NCI-H226 (cell line): ENCODE measurements at regions not wholly inside any gene's neighbourhood (a gene's known extent, or its start where the extent isn't known, plus 50 kb on each side); places are given as distances from the start of the nearest gene placed in this dataset.
"Not testable (repeated sequence)": the region's sequence is repeated elsewhere in the genome, so short reads cannot be mapped to it uniquely, and the experiment has no call there.

Source experiments
- DNase-seq: peaks from one replicate; pipeline ENCODE4 v3.0.0-alpha.2; 2015

GRCh38 chr19:5290336-5291262 lies 50.0 kb downstream of the PTPRS start:
- no peak for DNase-seq

GRCh38 chr19:5289060-5289990 lies 51.3 kb downstream of the PTPRS start:
- DNase-seq: no peak

DNA sequence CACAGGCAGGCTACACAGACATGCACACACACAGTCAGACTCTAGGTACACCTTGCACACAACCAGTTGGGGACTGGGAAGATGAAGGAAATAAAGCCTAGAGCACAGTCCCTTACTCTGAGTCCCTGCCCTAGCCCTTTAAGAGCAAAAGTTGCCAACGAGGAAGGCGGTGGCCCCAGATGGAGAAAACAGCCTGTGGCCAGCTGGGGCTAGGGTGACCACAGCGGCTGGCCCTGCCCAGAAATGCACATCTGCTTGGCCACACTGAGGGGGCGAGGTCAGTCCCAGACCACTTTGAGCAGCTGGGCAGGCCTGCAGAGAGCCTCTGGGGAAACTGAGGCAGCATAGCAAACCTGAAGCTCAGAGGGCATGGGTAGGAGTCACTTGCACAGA lies 52.3 kb downstream of the PTPRS start:
- no peak for DNase-seq

- no peak for DNase-seq
Measured at GRCh38 chr19:5287066-5287465, 53.5 kb downstream of the PTPRS start.

DNA sequence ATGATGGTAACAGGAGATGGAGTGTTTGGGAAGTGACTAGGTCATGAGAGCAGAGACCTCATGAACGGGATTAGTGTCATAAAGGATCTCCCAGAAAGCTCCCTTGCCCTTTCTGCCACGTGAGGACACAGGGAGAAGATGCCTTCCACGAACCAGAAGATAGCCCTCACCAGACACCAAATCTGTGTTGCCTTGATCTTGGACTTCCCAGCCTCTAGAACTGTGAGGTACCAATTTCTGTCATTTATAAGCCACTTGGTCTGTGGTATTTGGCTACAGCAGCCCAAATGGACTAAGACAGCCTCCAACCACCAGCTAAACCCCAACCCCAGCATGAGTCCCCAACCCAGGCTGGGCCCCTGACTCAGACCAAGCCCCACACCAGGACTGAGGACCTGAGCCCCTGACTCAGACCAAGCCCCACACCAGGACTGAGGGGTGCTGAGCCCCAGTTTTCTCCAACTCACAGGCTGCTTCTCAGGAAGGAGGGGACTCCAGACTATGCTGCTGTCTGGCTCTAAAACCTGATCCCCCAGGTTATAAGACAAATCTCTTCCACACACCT lies 54.1 kb downstream of the PTPRS start:
- no peak for DNase-seq

DNA sequence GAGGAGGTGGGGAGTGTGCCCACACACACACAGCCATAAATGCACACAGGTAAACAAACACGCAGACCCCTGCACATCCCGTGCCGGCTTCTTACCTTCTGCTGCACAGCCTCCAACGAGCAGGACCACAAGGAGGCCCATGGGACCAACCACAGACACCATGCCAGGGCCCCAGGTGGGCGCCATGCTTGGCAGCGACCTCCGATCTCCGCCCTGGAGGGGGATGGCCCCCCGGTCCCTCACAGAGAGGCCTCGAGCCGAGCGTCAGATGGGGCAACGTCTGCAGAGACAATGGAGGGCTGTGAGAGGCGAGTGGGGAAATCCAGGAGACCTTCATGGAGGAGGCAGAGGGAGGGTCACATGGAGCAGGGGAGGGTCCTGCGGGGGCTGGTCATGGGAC lies 54.7 kb downstream of the PTPRS start:
- no peak for DNase-seq

DNA sequence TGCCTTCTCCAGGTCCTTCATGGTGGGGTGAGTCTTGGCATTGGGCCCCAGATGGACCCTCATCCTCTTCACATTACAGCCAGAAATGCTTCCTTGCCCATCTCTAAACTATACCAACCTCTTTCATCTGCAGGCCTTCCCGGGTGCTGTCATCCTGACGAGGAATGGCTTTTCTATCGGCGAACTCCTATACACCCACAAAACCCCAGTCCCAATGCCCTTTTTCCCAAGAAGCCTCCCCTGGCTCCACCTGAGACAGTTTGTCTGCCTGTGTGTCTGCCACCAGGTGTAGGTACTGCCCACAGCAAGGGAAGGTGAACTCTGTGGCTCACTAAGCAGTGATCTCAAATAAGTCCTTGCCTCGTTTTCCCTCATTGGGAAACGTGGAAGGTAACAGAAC lies 55.3 kb downstream of the PTPRS start:
- DNase-seq: no peak

DNA sequence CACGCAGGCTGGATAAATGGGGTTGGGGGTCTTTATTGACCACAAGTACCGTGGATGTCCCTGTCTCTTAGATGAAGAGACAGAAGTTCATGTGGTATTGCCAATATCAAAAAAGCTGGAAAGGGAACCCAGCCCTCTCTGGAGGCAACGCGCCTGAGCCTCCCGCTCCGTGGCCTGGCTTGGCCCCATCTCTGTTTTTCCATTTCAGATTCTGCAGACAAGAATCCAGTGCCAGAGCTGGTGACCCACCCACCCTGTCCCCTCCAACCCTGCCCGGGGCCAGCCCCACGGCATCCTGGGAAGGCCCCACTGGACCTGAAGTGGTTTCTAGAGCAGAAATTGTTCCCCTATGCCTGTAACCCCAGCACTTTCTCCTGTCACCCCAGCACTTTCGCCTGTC lies 57.7 kb downstream of the PTPRS start:
- no peak for DNase-seq

DNA sequence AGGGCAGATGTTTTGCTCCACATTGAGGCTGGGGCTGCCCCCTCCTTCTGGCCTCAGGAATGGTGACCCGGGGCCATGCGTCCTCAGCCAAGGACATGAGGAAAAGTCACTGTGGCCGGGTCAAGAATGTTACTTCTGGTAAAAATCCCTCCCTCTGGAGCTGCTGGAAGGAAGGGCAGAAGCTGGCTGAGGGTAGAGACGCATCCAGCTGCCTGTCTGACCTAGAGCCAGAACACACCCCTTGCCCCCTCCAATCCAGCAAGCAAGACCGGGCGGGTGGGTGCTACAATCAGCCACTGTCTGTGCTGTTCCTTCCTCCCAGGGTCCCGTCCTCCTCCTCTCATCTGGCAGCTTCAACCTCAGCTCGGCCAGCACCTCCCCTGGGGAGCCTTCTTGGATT lies 59.0 kb downstream of the PTPRS start:
- DNase-seq: no peak

- DNase-seq: not testable (repeated sequence)
Measured at GRCh38 chr19:5275668-5276067, 64.9 kb downstream of the PTPRS start.

- DNase-seq: no peak
Measured at GRCh38 chr19:5273782-5274181, 66.8 kb downstream of the PTPRS start.

GRCh38 chr19:5271145-5271544 lies 69.5 kb downstream of the PTPRS start:
- no peak for DNase-seq

- no peak for DNase-seq
Measured at GRCh38 chr19:5269926-5270325, 70.7 kb downstream of the PTPRS start.

DNA sequence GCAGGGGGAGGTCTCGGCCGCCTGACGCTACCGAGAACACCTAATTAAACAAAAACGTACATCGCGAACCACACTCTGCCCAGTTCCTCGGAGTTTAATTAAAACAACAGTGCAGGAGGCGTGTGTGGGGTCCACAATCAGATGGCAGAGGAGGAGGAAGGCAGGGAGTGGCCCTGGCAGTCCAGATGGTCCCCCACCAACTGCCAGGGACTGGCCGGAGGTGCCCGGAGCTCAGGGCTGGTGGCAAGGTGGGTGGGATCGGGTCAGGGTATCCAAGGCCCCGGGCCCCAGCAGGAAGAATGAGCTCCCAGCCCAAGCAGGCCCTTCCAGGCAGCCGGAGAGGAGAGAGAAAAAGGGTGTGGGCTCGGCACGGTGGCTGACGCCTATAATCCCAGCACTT lies 71.3 kb downstream of the PTPRS start:
- DNase-seq: no peak

DNA sequence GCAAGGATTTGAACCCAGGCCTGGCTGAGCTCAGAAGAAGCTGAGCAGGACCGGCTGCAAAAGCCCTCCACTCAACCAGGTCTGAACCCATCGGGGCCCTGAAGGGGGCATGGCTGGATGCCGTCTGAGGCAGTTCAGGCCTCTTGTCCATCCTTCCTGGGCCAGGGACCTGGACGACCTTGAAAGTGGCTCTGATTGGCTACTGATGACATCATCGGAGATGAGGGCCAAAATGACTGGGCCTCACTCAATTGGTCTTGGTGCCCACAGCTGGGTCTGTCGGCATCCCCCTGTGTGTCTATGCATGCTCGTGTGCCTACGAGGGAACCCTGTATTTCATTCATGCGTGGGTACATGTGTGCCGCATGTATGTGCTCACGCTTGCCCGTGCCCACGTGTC lies 71.8 kb downstream of the PTPRS start:
- no peak for DNase-seq

GRCh38 chr19:5265260-5265659 lies 75.4 kb downstream of the PTPRS start:
- no peak for DNase-seq

- DNase-seq: no peak
Measured at GRCh38 chr19:5264453-5264852, 76.2 kb downstream of the PTPRS start.

- DNase-seq: no peak
Measured at GRCh38 chr19:5263615-5264014, 77.0 kb downstream of the PTPRS start.

DNA sequence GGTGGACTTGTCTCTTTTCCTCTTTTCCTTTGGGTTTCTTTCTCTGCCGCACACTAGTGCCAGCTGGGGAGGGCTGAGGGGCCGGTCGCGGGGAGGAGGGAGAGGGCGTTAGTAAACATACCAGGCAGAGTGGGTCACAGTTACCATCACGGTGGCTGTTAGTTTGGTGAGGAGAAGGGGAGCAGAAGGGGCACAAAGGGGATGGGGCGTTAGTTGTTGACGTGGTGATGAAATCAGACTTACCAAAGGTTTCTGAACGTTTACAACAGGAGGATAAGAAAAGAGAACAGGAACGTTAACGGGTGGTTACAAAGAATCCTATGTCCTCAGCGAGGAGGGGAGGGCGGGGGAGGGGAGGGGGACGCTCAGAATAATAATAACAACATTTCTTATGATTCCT lies 77.9 kb downstream of the PTPRS start:
- no peak for DNase-seq

- no peak for DNase-seq
Measured at GRCh38 chr19:5261156-5261890, 79.3 kb downstream of the PTPRS start.

GRCh38 chr19:5260381-5260967 lies 80.1 kb downstream of the PTPRS start:
- DNase-seq: no peak

GRCh38 chr19:5259750-5260149 lies 80.9 kb downstream of the PTPRS start:
- no peak for DNase-seq
